HCT116 (cell line): ENCODE measurements at regions not wholly inside any gene's neighbourhood (a gene's known extent, or its start where the extent isn't known, plus 50 kb on each side); places are given as distances from the start of the nearest gene placed in this dataset.

Experiments used
- ATAC-seq: fragments of 200-7000 bp; cut with Tn5 transposase; 2 replicates; pipeline ENCODE4 v1.9.1; 2020; ENCODE audit warnings: mild to moderate bottlenecking, moderate library complexity
- BruUV-seq: library from RNA; stranded (reverse); fragments of 400-500 nt; replicated peaks from 2 replicates; lab custom pipeline; 2021; lab: Mats Ljungman, UMichigan
- CTCF ChIA-PET: fragments of 300-600 bp; sonication (Branson Sonifier 250); formaldehyde crosslinking; loops from one replicate; lab custom pipeline; 2021; ENCODE audit warnings: antibody characterized with exemption; lab: Charles Lee
- POLR2A ChIA-PET: fragments of 300-600, 350-600 bp; sonication (Branson Sonifier 250); formaldehyde crosslinking; loops from one replicate; lab custom pipeline; 2021; ENCODE audit warnings: antibody characterized with exemption; lab: Charles Lee
- RAD21 ChIA-PET, 2 experiments: fragments of 300-600 bp; sonication (Branson Sonifier 250); formaldehyde crosslinking; loops; one replicate each; lab custom pipeline; 2023; ENCODE audit warnings: low total read pairs in 2 of 2; ENCODE audit not compliant: uncharacterized antibody in 2 of 2, unreplicated experiment in 2 of 2, low non-redundant PET in 1 of 2; lab: Charles Lee
- DNase-seq: peaks from one replicate; pipeline ENCODE4 v3.0.0-alpha.2; 2010; ENCODE audit warnings: low read depth, low spot score
- H2AFZ ChIP-seq: fragments of 200-600 bp; shearing (Covaris generic), sonication (generic); 2 replicates; pipeline ENCODE4 v1.6.1; 2017; ENCODE audit warnings: low read depth, mixed run types, mixed read lengths, antibody characterized with exemption, low read length; ENCODE audit not compliant: poor library complexity, severe bottlenecking
- H3K27ac ChIP-seq: 2 replicates; pipeline ENCODE4 v1.5.1; 2012; ENCODE audit warnings: low read depth, low read length
- H3K27me3 ChIP-seq: fragments of 200-600 bp; sonication (generic); 2 replicates; pipeline ENCODE4 v1.6.1; 2016; ENCODE audit warnings: mixed run types, low read length, mixed read lengths; ENCODE audit not compliant: insufficient read depth
- H3K36me3 ChIP-seq, 2 experiments: fragments of 200-500 bp in 1 of 2; fragments of 200-600 bp in 1 of 2; sonication (Bioruptor generic) in 1 of 2; sonication (generic) in 1 of 2; 2 replicates each; pipeline versions ENCODE4 v1.5.1 to v1.6.1; 2014 to 2016; ENCODE audit warnings: low read length in 2 of 2, inconsistent platforms in 1 of 2, mixed read lengths in 1 of 2, mixed run types in 1 of 2; ENCODE audit not compliant: insufficient read depth in 2 of 2, control insufficient read depth in 1 of 2
- H3K4me1 ChIP-seq, 2 experiments: fragments of 200-600 bp in 1 of 2; sonication (generic) in 1 of 2; 2 replicates each; pipeline versions ENCODE4 v1.5.1 to v1.6.1; 2012 to 2017; ENCODE audit warnings: low read length in 2 of 2, inconsistent platforms in 1 of 2, mild to moderate bottlenecking in 1 of 2, mixed read lengths in 1 of 2, mixed run types in 1 of 2, moderate library complexity in 1 of 2; ENCODE audit not compliant: insufficient read depth in 2 of 2, control insufficient read depth in 1 of 2
- H3K4me2 ChIP-seq: fragments of 200-600 bp; sonication (generic); 2 replicates; pipeline ENCODE4 v1.6.1; 2017; ENCODE audit warnings: mixed run types, low read length, mixed read lengths
- H3K4me3 ChIP-seq, 2 experiments: fragments of 200-600 bp in 1 of 2; sonication (generic) in 1 of 2; replicated peaks in 1 of 2; 2 replicates each; pipeline ENCODE4 v1.5.1; 2011 to 2016; ENCODE audit warnings: low read length in 2 of 2, control low read depth in 1 of 2, low read depth in 1 of 2, mild to moderate bottlenecking in 1 of 2, mixed read lengths in 1 of 2, mixed run types in 1 of 2
- H3K79me2 ChIP-seq: fragments of 200-600 bp; sonication (generic); 2 replicates; pipeline ENCODE4 v1.6.1; 2017; ENCODE audit warnings: mild to moderate bottlenecking, mixed run types, low read length, moderate library complexity, mixed read lengths; ENCODE audit not compliant: insufficient read depth
- H3K9ac ChIP-seq: fragments of 200-600 bp; sonication (generic); 2 replicates; pipeline ENCODE4 v1.6.1; 2016; ENCODE audit warnings: low read length, mixed read lengths
- H3K9me2 ChIP-seq: fragments of 200-600 bp; sonication (generic), shearing (Covaris generic); 2 replicates; pipeline ENCODE4 v1.6.1; 2017; ENCODE audit warnings: mixed run types, mild to moderate bottlenecking, moderate library complexity; ENCODE audit not compliant: insufficient read depth
- H3K9me3 ChIP-seq, 2 experiments: fragments of 200-500 bp in 1 of 2; fragments of 200-600 bp in 1 of 2; sonication (Bioruptor generic) in 1 of 2; sonication (generic) in 1 of 2; 2 replicates each; pipeline ENCODE4 v1.6.1; 2014 to 2017; ENCODE audit warnings: low read length in 2 of 2, mixed read lengths in 2 of 2, inconsistent platforms in 1 of 2, low read depth in 1 of 2, mild to moderate bottlenecking in 1 of 2, mixed run types in 1 of 2, moderate library complexity in 1 of 2; ENCODE audit not compliant: control insufficient read depth in 1 of 2, insufficient read depth in 1 of 2
- H4K20me1 ChIP-seq: fragments of 200-600 bp; sonication (generic), shearing (Covaris generic); 2 replicates; pipeline ENCODE4 v1.6.1; 2017; ENCODE audit warnings: mixed run types, mild to moderate bottlenecking, moderate library complexity; ENCODE audit not compliant: insufficient read depth
- EZH2 ChIP-seq: fragments of 200-600 bp; sonication (generic); IDR thresholded peaks from 2 replicates; pipeline ENCODE4 v1.6.1; 2017; ENCODE audit warnings: antibody characterized with exemption, mixed run types
- FOSL1 ChIP-seq: IDR thresholded peaks from 2 replicates; pipeline ENCODE4 v1.6.1; 2012; ENCODE audit warnings: low read depth
- POLR2A ChIP-seq: IDR thresholded peaks from 2 replicates; pipeline ENCODE4 v1.7.0; 2011; ENCODE audit warnings: borderline replicate concordance; ENCODE audit not compliant: insufficient read depth, insufficient read length; ENCODE audit errors: extremely low read depth
- POLR2AphosphoS5 ChIP-seq: IDR thresholded peaks from 2 replicates; pipeline ENCODE4 v1.6.1; 2011; ENCODE audit warnings: mild to moderate bottlenecking, low read depth, low read length, moderate library complexity
- SRF ChIP-seq: IDR thresholded peaks from 2 replicates; pipeline ENCODE4 v1.6.1; 2012; ENCODE audit warnings: low read depth
- TCF7L2 ChIP-seq: IDR thresholded peaks from 2 replicates; pipeline ENCODE4 v1.7.0; 2011; ENCODE audit warnings: borderline replicate concordance, inconsistent platforms; ENCODE audit not compliant: insufficient read depth, insufficient read length; ENCODE audit errors: extremely low read depth
- YY1 ChIP-seq: IDR thresholded peaks from 2 replicates; pipeline ENCODE4 v1.6.1; 2011; ENCODE audit warnings: low read length, low read depth, moderate library complexity, mild to moderate bottlenecking; ENCODE audit not compliant: insufficient replicate concordance; ENCODE audit errors: extremely low read depth
- ZFX ChIP-seq: fragments of 450-650 bp; IDR thresholded peaks from 2 replicates; pipeline ENCODE4 v1.6.1; 2017
- intact Hi-C: fragments of 100-400 bp; cut with micrococcal nuclease; formaldehyde crosslinking; loops from 2 replicates; pipeline ENCODE4 v1.10.0; 2022
- TF ChIP-seq, protein P1 (sequence below): IDR thresholded peaks from 2 replicates; pipeline ENCODE4 v1.6.1; 2012; ENCODE audit warnings: low read depth
- TF ChIP-seq, protein P2 (sequence below): IDR thresholded peaks from 2 replicates; pipeline ENCODE4 v1.6.1; 2012
- TF ChIP-seq, protein P3 (sequence below), 3 experiments: fragments of 200-600 bp in 1 of 3; sonication (generic) in 1 of 3; IDR thresholded peaks in 2 of 3; conservative IDR thresholded peaks in 1 of 3; 2 replicates each; pipeline ENCODE4 v1.5.1; 2012 to 2017; ENCODE audit warnings: low read depth in 2 of 3, low read length in 2 of 3, antibody characterized with exemption in 1 of 3, borderline replicate concordance in 1 of 3, control low read depth in 1 of 3, mild to moderate bottlenecking in 1 of 3, mixed read lengths in 1 of 3, mixed run types in 1 of 3, moderate library complexity in 1 of 3; ENCODE audit not compliant: insufficient read depth in 1 of 3

DNA sequence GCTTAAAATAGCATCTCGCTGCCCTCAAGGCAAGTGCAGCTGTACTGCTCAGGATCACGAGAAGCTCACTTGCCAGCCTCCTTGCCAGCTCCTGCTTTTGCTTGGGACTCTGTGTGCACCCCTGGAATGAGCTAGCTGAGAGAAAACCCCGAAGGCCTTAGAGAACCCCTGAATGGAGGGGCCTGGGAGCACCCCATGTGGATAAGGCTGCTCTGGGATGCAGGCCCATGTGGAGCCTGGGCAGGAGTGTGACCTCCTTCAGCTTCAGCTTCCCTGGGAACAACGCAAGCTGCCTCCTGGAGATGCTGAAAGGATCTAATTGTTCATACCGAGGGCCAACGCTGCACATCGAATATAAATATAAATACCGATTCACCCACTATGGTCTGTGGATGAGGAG is 109.2 kb downstream of the HSPH1 start:
- Histone ChIP-seq H3K4me3 (no peak overlapping the region), H3K9me2 (no peaks in the 10 kb centered on the region), H3K4me2 (no peak overlapping the region), H3K79me2 (no peaks in the 10 kb centered on the region), H3K27ac (no peak overlapping the region), H2AFZ (no peak overlapping the region), H4K20me1 (no peaks in the 10 kb centered on the region), H3K9ac (no peak overlapping the region), H3K4me1 (peaks cover 3 to 19% of the 10 kb centered on the region in 2 experiments; a peak in 3 of 4 replicates), H3K9me3 (no peaks in the 10 kb centered on the region), H3K36me3 (no peaks in the 10 kb centered on the region), H3K27me3 (no peaks in the 10 kb centered on the region)
- ATAC-seq (no peak), DNase-seq (no peak)
- CTCF ChIA-PET = interaction anchor here (1.0 to 1.1 kb wide), 2 partner anchors 147 to 372 kb away, joined by 3 to 4 read pairs; partner anchors contain the start of gene B3GLCT
- no TSS peak for BruUV-seq
- RAD21 ChIA-PET = no interaction called here
- intact Hi-C loops = no loop called here
- TF ChIP-seq, protein P1, sequence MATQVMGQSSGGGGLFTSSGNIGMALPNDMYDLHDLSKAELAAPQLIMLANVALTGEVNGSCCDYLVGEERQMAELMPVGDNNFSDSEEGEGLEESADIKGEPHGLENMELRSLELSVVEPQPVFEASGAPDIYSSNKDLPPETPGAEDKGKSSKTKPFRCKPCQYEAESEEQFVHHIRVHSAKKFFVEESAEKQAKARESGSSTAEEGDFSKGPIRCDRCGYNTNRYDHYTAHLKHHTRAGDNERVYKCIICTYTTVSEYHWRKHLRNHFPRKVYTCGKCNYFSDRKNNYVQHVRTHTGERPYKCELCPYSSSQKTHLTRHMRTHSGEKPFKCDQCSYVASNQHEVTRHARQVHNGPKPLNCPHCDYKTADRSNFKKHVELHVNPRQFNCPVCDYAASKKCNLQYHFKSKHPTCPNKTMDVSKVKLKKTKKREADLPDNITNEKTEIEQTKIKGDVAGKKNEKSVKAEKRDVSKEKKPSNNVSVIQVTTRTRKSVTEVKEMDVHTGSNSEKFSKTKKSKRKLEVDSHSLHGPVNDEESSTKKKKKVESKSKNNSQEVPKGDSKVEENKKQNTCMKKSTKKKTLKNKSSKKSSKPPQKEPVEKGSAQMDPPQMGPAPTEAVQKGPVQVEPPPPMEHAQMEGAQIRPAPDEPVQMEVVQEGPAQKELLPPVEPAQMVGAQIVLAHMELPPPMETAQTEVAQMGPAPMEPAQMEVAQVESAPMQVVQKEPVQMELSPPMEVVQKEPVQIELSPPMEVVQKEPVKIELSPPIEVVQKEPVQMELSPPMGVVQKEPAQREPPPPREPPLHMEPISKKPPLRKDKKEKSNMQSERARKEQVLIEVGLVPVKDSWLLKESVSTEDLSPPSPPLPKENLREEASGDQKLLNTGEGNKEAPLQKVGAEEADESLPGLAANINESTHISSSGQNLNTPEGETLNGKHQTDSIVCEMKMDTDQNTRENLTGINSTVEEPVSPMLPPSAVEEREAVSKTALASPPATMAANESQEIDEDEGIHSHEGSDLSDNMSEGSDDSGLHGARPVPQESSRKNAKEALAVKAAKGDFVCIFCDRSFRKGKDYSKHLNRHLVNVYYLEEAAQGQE = no peak
- TF ChIP-seq FOSL1 = no peak
- TF ChIP-seq, protein P2, sequence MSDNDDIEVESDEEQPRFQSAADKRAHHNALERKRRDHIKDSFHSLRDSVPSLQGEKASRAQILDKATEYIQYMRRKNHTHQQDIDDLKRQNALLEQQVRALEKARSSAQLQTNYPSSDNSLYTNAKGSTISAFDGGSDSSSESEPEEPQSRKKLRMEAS = no peak
- TF ChIP-seq SRF = no peak
- TF ChIP-seq POLR2AphosphoS5 = no peak
- TF ChIP-seq TCF7L2 = no peak
- TF ChIP-seq EZH2 = no peak
- no peak for TF ChIP-seq YY1
- no peak for TF ChIP-seq ZFX
- no peak for TF ChIP-seq POLR2A
- TF ChIP-seq, protein P3, sequence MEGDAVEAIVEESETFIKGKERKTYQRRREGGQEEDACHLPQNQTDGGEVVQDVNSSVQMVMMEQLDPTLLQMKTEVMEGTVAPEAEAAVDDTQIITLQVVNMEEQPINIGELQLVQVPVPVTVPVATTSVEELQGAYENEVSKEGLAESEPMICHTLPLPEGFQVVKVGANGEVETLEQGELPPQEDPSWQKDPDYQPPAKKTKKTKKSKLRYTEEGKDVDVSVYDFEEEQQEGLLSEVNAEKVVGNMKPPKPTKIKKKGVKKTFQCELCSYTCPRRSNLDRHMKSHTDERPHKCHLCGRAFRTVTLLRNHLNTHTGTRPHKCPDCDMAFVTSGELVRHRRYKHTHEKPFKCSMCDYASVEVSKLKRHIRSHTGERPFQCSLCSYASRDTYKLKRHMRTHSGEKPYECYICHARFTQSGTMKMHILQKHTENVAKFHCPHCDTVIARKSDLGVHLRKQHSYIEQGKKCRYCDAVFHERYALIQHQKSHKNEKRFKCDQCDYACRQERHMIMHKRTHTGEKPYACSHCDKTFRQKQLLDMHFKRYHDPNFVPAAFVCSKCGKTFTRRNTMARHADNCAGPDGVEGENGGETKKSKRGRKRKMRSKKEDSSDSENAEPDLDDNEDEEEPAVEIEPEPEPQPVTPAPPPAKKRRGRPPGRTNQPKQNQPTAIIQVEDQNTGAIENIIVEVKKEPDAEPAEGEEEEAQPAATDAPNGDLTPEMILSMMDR (IDR thresholded peaks at IDR 0.05 in 2 of 3, conservative IDR thresholded peaks at IDR 0.05 in 1 of 3; ENCODE audit: borderline replicate concordance in 1 of 3, insufficient read depth in 1 of 3, low read depth in 2 of 3, low read length in 2 of 3) = no peak
- POLR2A ChIA-PET = no interaction called here
